ENCODE measurements at regions not wholly inside any gene's neighbourhood (a gene's known extent, or its start where the extent isn't known, plus 50 kb on each side); places are given as distances from the start of the nearest gene placed in this dataset.
"Not testable (repeated sequence)": the region's sequence is repeated elsewhere in the genome, so short reads cannot be mapped to it uniquely, and the experiment has no call there.

GRCh38 chr2:143940720-143941119 is 579.2 kb downstream of the ZEB2 start:
- no peak for DNase-seq

- DNase-seq, result no peak
These were observed 580.1 kb downstream of the ZEB2 start for GRCh38 chr2:143939626-143940330.

DNA sequence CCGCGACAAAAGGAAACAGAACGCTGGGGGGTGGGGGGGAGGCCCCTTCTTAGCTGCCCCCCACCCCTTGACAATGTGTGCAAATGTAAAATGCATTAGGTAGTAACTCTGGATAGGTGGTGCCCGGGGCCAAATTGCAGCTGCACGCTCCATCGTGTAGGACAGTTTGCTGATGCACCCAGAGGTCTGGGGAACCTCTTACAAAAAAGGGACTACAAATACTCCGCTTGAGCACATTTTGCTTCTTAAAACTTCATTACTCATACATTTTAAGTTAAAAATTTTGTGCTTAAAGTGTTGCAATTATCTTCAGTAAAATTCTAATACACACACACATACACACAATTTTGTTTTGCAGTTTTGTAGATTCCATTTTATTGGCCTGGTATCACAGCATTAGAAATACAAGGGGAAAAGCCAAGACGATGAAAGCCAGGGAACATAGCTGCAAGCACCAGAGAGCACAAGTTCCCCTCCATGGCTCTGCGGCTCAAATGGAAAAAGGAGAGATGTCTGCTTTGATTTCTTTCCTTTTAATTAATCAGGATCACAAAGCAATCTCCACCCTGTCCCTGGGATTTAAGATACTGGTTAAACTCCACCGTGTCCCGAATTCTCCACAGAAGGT is 582.1 kb downstream of the ZEB2 start:
- no peak for DNase-seq

DNA sequence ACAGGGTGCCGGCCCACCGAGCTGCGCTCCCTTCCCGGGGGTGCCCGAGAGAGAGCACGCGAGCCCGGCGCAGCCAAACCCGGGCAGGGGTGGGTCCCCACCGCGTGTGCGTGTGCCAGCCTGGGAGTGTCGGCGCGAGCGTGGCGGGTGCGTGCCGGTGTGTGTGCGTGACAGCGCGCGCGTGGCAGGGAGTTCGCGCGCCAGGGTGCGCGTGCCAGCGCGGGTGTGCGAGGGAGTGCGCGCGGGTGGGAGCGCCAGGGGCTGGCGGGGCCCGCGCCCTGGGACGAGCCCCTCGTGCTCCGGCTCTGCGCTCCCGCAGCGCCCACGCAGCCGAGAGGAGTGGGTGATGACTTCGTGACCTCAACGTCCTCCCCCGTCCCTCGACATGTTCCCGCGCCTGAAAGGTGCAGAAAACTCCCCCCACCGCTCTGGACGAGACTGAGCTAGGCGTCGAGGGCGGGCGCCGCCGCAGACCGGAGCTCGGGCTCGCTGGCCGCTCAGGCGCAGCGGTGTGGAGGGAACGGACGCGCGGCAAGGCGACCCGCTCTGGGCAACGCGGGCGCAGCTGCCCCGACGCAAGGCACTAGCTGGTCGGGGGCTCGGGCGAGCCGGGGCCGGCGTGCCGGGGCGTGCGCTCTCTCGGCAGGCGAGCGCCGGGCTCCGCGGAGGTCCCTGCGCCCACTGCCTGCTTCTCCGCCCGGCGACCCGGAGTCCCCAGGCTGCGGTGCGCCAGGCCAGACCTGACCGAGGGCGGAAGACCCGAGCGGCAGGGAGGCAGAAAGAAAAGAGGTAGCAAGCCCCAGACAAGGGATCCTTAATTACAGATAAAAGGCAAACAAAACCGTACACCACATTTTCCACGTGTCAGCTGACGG is 582.8 kb downstream of the ZEB2 start:
- no peak for DNase-seq

GRCh38 chr2:143936538-143936847 is 583.4 kb downstream of the ZEB2 start:
- no peak for DNase-seq

DNA sequence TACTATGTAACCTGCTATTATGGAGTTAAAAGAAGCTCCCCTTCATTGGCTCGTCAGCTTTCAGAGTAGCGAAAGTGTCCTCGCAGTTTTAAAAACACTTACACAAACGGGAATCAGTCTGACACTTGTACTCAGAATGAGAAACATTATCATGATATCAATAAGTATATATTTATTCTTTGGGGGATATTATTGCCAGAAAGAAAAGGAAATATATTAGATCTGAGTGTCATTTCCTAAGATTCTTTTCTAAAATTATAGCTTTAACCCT is 584.5 kb downstream of the ZEB2 start:
- DNase-seq, result no peak

GRCh38 chr2:143934626-143935481 is 585.1 kb downstream of the ZEB2 start:
- no peak for DNase-seq

GRCh38 chr2:143933946-143934569 is 585.9 kb downstream of the ZEB2 start:
- DNase-seq, result no peak

DNA sequence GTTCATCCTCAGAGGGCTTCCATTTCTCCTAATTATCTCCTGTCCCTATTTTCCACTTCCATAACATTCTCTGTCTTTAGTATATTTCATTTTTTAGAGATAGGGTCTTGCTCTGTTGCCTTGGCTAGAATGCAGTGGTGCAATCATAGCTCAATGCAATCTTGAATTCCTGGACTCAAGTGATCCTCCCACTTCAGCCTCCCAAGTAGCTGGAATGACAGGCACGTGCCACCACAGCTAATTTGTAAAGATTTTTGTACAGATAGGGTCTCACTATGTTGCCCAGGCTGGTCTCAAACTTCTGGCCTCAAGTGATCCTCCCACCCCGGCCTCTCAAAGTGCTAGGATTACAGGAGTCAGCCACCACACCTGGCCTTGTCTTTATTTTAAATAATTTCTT is 589.0 kb downstream of the ZEB2 start:
- DNase-seq, result no peak

GRCh38 chr2:143928613-143929012 is 591.3 kb downstream of the ZEB2 start:
- no peak for DNase-seq

GRCh38 chr2:143928184-143928583 is 591.7 kb downstream of the ZEB2 start:
- no peak for DNase-seq

- DNase-seq, result no peak
These were observed 593.2 kb downstream of the ZEB2 start for GRCh38 chr2:143926736-143927135.

DNA sequence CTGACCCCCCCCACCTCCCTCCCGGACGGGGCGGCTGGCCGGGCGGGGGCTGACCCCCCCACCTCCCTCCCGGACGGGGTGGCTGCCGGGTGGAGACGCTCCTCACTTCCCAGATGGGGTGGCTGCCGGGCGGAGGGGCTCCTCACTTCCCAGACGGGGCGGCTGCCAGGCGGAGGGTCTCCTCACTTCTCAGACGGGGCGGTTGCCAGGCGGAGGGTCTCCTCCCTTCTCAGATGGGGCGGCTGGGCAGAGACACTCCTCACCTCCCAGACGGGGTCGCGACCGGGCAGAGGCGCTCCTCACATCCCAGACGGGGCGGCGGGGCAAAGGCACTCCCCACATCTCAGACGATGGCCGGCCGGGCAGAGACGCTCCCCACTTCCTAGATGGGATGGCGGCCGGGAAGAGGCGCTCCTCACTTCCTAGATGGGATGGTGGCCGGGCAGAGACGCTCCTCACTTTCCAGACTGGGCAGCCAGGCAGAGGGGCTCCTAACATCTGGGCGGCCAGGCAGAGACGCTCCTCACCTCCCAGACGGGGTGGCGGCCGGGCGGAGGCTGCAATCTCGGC is 597.6 kb downstream of the ZEB2 start:
- not testable (repeated sequence) for DNase-seq

DNA sequence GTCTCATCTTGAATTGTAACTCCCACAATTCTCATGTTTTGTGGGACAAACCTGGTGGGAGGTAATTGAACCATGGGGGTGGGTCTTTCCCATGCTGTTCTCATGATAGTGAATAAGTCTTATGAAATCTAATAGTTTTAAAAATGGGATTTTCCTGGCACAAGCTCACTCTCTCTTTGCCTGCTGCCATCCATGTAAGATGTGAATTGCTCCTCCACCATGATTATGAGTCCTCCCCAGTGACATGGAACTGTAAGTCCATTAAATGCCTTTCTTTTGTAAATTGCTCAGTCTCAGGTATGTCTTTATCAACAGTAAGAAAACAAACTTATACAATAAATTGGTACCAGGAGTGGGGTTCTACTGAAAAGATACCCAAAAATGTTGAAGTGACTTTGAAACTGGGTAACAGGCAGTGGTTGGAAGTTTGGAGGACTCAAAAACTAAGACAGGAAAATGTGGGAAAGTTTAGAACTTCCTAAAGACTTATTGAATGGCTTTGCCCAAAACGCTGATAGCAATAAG is 601.4 kb downstream of the ZEB2 start:
- DNase-seq, result no peak

DNA sequence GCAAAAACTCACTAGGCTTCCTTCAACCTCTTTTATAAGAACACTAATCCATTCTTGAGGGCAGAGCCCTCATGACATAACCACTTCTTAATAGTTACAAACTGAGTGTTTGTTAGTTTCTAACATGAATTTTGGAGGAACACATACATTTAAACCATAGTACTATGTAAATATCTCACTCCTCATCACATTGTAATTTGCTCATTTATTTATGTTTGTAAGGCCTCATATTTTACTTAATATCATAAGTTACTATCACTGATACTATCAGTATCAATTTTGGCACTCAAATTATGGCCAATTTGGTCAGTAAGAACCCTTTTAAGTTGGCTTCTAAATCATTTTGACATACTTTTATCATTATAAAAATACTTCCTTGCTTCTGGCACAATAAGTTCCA is 603.1 kb downstream of the ZEB2 start:
- no peak for DNase-seq

GRCh38 chr2:143909577-143910353 is 610.2 kb downstream of the ZEB2 start:
- DNase-seq, result no peak

DNA sequence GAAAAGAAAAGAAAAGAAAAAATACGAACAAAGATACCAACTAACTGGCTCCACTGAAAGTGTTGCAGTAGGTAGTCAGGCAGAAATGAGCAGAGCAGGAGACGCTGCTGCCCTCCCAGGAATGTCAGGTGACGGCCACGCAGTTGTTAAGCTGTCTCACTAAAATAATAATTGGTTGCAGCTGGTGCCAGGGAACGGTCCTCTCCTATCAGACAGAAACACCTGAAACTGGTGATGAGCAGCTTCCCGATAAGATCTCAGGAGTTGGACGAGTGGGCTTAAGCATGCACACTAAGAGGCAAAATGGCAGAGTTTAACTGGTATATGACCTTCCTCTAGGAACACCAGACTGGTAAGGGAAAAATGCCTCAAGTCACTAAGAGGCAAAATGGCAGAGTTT is 611.1 kb downstream of the ZEB2 start:
- no peak for DNase-seq

DNA sequence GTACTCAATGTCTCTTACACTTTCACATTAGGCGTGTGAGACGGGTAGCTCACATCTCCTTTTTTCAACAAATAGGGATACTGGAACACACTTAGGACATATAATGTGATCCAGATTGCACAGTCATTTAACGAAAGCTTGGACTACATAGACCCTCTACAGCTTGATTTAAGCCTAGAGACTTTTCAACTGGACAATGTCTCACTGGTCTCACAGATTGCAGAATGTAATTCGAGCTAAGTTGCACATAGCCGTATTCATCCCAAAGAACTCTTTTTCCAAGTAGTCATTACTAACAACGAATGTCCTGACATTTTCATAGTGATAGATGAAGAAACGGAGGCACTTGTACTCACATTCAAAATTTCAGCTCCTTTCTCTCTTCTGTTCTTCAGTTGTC is 612.1 kb downstream of the ZEB2 start:
- DNase-seq, result no peak

DNA sequence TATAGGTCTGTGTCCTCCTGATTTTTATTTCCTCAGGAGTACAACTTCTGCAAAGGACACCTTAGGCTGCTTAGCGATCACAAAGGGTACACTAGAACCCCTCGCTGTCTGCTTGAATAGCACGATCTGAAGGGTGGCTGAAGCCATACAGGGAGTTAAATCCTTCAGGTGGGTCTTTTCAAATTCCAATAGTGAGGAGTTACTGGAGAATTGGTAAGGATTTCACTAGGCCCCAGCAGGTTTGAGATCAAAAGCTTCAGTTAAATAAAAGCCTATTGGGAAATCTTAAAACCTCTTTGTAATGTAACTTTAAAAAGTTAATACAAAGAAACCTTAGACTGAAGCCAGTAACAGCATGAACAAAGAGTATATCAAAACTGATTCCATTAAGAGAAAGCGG is 613.1 kb downstream of the ZEB2 start:
- DNase-seq, result no peak

DNA sequence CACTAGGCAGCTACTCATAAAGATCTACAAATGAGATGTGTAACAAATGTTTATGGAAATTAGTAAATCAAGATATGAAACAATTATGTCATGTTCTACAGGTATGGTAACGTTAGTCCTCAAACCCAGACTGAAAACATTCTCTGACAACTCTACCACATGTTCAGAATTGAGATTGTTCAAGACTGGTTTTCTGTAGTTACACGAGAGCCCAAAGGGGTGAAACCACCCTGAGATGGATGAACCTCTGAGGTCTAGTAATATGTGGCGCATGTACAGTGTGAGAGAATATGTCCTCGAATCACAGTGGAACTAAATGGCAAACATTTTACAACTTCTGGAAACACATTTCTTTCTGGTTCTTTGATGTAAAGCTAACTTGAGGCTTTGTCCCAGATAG is 614.3 kb downstream of the ZEB2 start:
- no peak for DNase-seq

DNA sequence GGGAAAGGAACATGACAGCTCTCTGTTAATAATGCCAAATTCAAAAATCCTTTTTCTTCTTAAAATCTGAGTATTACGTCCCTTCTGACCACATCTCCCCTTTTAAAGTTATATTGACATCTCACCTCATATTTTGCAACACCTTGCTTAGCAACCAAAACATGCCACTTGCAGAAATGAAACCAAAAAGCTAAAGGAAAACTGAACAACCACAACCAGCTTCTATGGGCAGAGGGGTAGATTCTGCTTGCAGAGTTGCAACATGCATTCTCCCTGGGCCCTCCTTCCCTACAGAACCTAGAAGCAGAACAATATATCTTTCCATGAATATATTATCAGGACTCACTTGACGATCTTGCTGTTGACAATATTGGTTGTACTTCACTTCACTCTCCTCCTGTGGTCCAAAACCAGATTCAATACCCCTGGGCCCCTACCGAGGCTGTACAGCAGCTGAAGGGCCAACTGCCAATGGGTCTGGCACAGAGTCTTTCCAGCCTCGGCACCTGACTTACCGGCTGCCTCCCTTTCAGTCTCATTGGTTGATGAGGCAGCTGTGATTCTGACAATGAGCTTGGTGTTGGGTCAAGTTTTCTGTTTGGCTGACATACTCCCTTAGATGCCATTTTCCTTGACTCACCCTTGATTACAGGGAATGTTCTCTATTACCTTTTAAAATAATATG is 616.6 kb downstream of the ZEB2 start:
- no peak for DNase-seq

Measured in activated CD4-positive, CD25-positive, alpha-beta regulatory T cell treated with anti-CD3 and anti-CD28 coated beads, Interleukin-2, amount 50 U/mL, for 72 hours (primary cell).